ENCODE measurements at regions not wholly inside any gene's neighbourhood (a gene's known extent, or its start where the extent isn't known, plus 50 kb on each side); places are given as distances from the start of the nearest gene placed in this dataset.

GRCh38 chr18:26768385-26768784 is 97.1 kb downstream of the AQP4 start:
- no peak for DNase-seq (ENCODE audit: extremely low spot score in 2 of 2)
- Histone ChIP-seq H3K27me3 (no peaks in the 10 kb centered on the region), H3K9me3 (no peaks in the 10 kb centered on the region), H3K4me1 (no peaks in the 10 kb centered on the region), H3K36me3 (no peaks in the 10 kb centered on the region), H3K27ac (no peak overlapping the region), H3K4me3 (no peak overlapping the region)
- intact Hi-C loops (cut with DNase I) = no loop called here
- no peak for TF ChIP-seq POLR2AphosphoS5 (IDR thresholded peaks at IDR 0.05; ENCODE audit: insufficient read depth in 1 of 2, low read depth in 1 of 2)
- no peak for TF ChIP-seq POLR2A (IDR thresholded peaks at IDR 0.05)
- no peak for TF ChIP-seq CTCF (IDR thresholded peaks at IDR 0.05)

DNA sequence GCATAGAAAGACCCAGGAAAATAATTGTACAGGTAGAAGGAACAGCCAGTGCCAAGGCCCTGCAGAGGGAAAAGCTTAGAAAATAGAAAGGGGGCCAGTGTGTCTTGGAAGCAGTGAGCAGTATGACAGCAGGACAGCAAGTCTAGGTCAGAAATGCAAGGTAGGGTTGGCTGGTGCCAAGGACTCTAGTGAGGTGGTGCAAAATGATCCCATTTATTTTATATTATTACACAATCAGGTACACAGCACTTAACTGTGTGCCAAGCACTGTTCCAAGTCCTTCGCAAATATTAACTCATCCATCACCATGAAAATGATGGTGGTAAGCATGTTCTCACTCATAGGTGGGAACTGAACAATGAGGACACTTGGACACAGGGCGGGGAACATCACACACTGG is 100.0 kb downstream of the AQP4 start:
- no peak for DNase-seq (ENCODE audit: extremely low spot score in 2 of 2)
- Histone ChIP-seq H3K4me3 (no peak overlapping the region), H3K4me1 (no peaks in the 10 kb centered on the region), H3K27ac (no peak overlapping the region), H3K9me3 (no peaks in the 10 kb centered on the region), H3K36me3 (no peaks in the 10 kb centered on the region), H3K27me3 (no peaks in the 10 kb centered on the region)
- intact Hi-C loops (cut with DNase I) = no loop called here
- no peak for TF ChIP-seq POLR2A (IDR thresholded peaks at IDR 0.05)
- TF ChIP-seq POLR2AphosphoS5 (IDR thresholded peaks at IDR 0.05; ENCODE audit: insufficient read depth in 1 of 2, low read depth in 1 of 2) = no peak
- no peak for TF ChIP-seq CTCF (IDR thresholded peaks at IDR 0.05)

GRCh38 chr18:26764586-26764985 is 100.9 kb downstream of the AQP4 start:
- TF ChIP-seq POLR2A (IDR thresholded peaks at IDR 0.05) = no peak
- no peak for TF ChIP-seq POLR2AphosphoS5 (IDR thresholded peaks at IDR 0.05; ENCODE audit: insufficient read depth in 1 of 2, low read depth in 1 of 2)
- no peak for TF ChIP-seq CTCF (IDR thresholded peaks at IDR 0.05)
- Histone ChIP-seq H3K27ac (no peak overlapping the region), H3K36me3 (no peaks in the 10 kb centered on the region), H3K4me1 (no peaks in the 10 kb centered on the region), H3K27me3 (no peaks in the 10 kb centered on the region), H3K9me3 (no peaks in the 10 kb centered on the region), H3K4me3 (no peak overlapping the region)
- DNase-seq (ENCODE audit: extremely low spot score in 2 of 2) = no peak
- intact Hi-C loops (cut with DNase I) = no loop called here

DNA sequence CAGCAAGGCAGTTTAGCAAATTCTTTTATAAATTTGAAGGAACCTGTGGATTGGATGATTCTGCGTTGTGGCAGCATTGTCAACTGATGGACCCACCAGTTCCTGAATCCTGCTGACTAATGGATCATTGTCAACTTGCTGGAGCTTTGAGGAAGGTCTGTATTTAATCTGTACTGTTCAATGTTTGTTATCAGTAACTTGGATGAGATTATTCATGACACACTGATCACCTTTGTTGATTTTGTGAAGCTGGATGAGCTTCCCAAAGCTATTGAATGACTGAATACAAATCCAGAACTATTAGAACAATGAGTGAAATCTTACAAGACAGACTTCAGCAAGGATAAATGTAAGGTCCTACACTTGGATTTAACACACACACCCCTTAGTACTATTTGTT is 101.3 kb downstream of the AQP4 start:
- Histone ChIP-seq H3K4me1 (no peaks in the 10 kb centered on the region), H3K9me3 (no peaks in the 10 kb centered on the region), H3K27me3 (no peaks in the 10 kb centered on the region), H3K36me3 (no peaks in the 10 kb centered on the region), H3K27ac (no peak overlapping the region), H3K4me3 (no peak overlapping the region)
- DNase-seq (ENCODE audit: extremely low spot score in 2 of 2) = no peak
- TF ChIP-seq POLR2A (IDR thresholded peaks at IDR 0.05) (no peak), POLR2AphosphoS5 (IDR thresholded peaks at IDR 0.05; ENCODE audit: insufficient read depth in 1 of 2, low read depth in 1 of 2) (no peak), CTCF (IDR thresholded peaks at IDR 0.05) (no peak)
- intact Hi-C loops (cut with DNase I) = no loop called here

- intact Hi-C loops (cut with DNase I) = no loop called here
- Histone ChIP-seq H3K27ac (no peak overlapping the region), H3K36me3 (no peaks in the 10 kb centered on the region), H3K4me3 (no peak overlapping the region), H3K27me3 (no peaks in the 10 kb centered on the region), H3K9me3 (no peaks in the 10 kb centered on the region), H3K4me1 (no peaks in the 10 kb centered on the region)
- TF ChIP-seq POLR2AphosphoS5 (IDR thresholded peaks at IDR 0.05; ENCODE audit: insufficient read depth in 1 of 2, low read depth in 1 of 2) = no peak
- TF ChIP-seq POLR2A (IDR thresholded peaks at IDR 0.05) = no peak
- no peak for TF ChIP-seq CTCF (IDR thresholded peaks at IDR 0.05)
- no peak for DNase-seq (ENCODE audit: extremely low spot score in 2 of 2)
Observed at GRCh38 chr18:26763446-26764110, 101.9 kb downstream of the AQP4 start.
